GM12878 (cell line): ENCODE measurements at regions not wholly inside any gene's neighbourhood (a gene's known extent, or its start where the extent isn't known, plus 50 kb on each side); places are given as distances from the start of the nearest gene placed in this dataset.

Source experiments
- DPF2 ChIP-seq: fragments of 450-650 bp; IDR thresholded peaks from 2 replicates; pipeline ENCODE4 v1.6.1; 2017; ENCODE audit warnings: mild to moderate bottlenecking
- E2F8 ChIP-seq: fragments of 450-650 bp; IDR thresholded peaks from 2 replicates; pipeline ENCODE4 v1.6.1; 2018; ENCODE audit warnings: mild to moderate bottlenecking, low read depth, moderate library complexity; ENCODE audit not compliant: partially characterized antibody
- ELK1 ChIP-seq: IDR thresholded peaks from 2 replicates; pipeline ENCODE4 v1.6.1; 2012; ENCODE audit warnings: low read depth, low read length, improper control_type of control experiment
- EP300 ChIP-seq, 2 experiments: fragments of 150-350 bp in 1 of 2; IDR thresholded peaks; 2 replicates each; pipeline ENCODE4 v1.6.1; 2011 to 2012; ENCODE audit warnings: low read depth in 2 of 2, low read length in 2 of 2, borderline replicate concordance in 1 of 2, improper control_type of control experiment in 1 of 2, inconsistent platforms in 1 of 2; ENCODE audit not compliant: control insufficient read depth in 1 of 2
- ETV6 ChIP-seq, 2 experiments: fragments of 450-650 bp in 1 of 2; IDR thresholded peaks in 1 of 2; conservative IDR thresholded peaks in 1 of 2; 2 replicates each; pipeline ENCODE4 v1.6.1; 2014; ENCODE audit warnings: antibody characterized with exemption in 1 of 2, borderline replicate concordance in 1 of 2, low read depth in 1 of 2, mild to moderate bottlenecking in 1 of 2, moderate library complexity in 1 of 2
- FOXM1 ChIP-seq: IDR thresholded peaks from 2 replicates; pipeline ENCODE4 v1.6.1; 2012; ENCODE audit warnings: low read depth, mild to moderate bottlenecking, inconsistent platforms, low read length, moderate library complexity
- GABPA ChIP-seq: IDR thresholded peaks from 2 replicates; pipeline ENCODE4 v1.6.1; 2014; ENCODE audit warnings: antibody characterized with exemption, low read depth, mild to moderate bottlenecking, inconsistent platforms
- NFIC ChIP-seq: IDR thresholded peaks from 2 replicates; pipeline ENCODE4 v1.6.1; 2012; ENCODE audit warnings: low read depth, mild to moderate bottlenecking, inconsistent platforms, low read length, moderate library complexity
- RUNX3 ChIP-seq: IDR thresholded peaks from 2 replicates; pipeline ENCODE4 v1.6.1; 2012; ENCODE audit warnings: low read length, inconsistent platforms
- TCF7 ChIP-seq: IDR thresholded peaks from 2 replicates; pipeline ENCODE4 v1.6.1; 2014; ENCODE audit warnings: antibody characterized with exemption, borderline replicate concordance
- ZBTB40 ChIP-seq: fragments of 450-650 bp; IDR thresholded peaks from 2 replicates; pipeline ENCODE4 v1.6.1; 2016; ENCODE audit warnings: mild to moderate bottlenecking, moderate library complexity, borderline replicate concordance
- ZNF622 ChIP-seq: fragments of 450-650 bp; IDR thresholded peaks from 2 replicates; pipeline ENCODE4 v1.6.1; 2017; ENCODE audit warnings: mild to moderate bottlenecking, inconsistent platforms

GRCh38 chr7:83798489-83798888 lies 149.6 kb upstream of the SEMA3E start (continued):
- no peak for TF ChIP-seq ELK1
- peak; percentile 74 for TF ChIP-seq TCF7
- TF ChIP-seq ETV6 (conservative IDR thresholded peaks at IDR 0.05 in 1 of 2, IDR thresholded peaks at IDR 0.05 in 1 of 2; ENCODE audit: borderline replicate concordance in 1 of 2, low read depth in 1 of 2): peak in 1 of 2 experiments; percentile 91; a peak in 2 of 4 replicates
- peak; percentile 95 for TF ChIP-seq FOXM1
- TF ChIP-seq RUNX3: peak; percentile 99
- TF ChIP-seq DPF2: peak; percentile 88
- no peak for TF ChIP-seq ZBTB40
- no peak for TF ChIP-seq GABPA
- no peak for TF ChIP-seq ZNF622
- TF ChIP-seq NFIC: peak; percentile 98
- TF ChIP-seq EP300 (IDR thresholded peaks at IDR 0.05; ENCODE audit: borderline replicate concordance in 1 of 2, control insufficient read depth in 1 of 2, low read depth in 2 of 2, low read length in 2 of 2): peak; percentile 30 to 55; a peak in 1 of 4 replicates
- no peak for TF ChIP-seq E2F8
